ENCODE measurements at regions not wholly inside any gene's neighbourhood (a gene's known extent, or its start where the extent isn't known, plus 50 kb on each side); places are given as distances from the start of the nearest gene placed in this dataset.

GRCh38 chr4:32037399-32037798, 1317.2 kb downstream of the PCDH7 start:
- ATAC-seq: no peak
- no peak for TF ChIP-seq TOX (CRISPR knock-in tag; IDR thresholded peaks at IDR 0.05; ENCODE audit: borderline replicate concordance)
- TF ChIP-seq OSR1 (CRISPR knock-in tag; IDR thresholded peaks at IDR 0.05): no peak
- TF ChIP-seq ISL1 (CRISPR knock-in tag; IDR thresholded peaks at IDR 0.05): no peak
- no peak for TF ChIP-seq ESRRG (CRISPR knock-in tag; IDR thresholded peaks at IDR 0.05)
- no peak for TF ChIP-seq CREB5 (CRISPR knock-in tag; IDR thresholded peaks at IDR 0.05; ENCODE audit: low read depth)
- TF ChIP-seq ZNF8 (CRISPR knock-in tag; IDR thresholded peaks at IDR 0.05): no peak
- TF ChIP-seq CSDC2 (CRISPR knock-in tag; IDR thresholded peaks at IDR 0.05): no peak
- no peak for TF ChIP-seq ZFP3 (CRISPR knock-in tag; IDR thresholded peaks at IDR 0.05)
- no peak for TF ChIP-seq GLIS3 (CRISPR knock-in tag; IDR thresholded peaks at IDR 0.05)
- no peak for TF ChIP-seq TCF4 (CRISPR knock-in tag; IDR thresholded peaks at IDR 0.05; ENCODE audit: borderline replicate concordance)
- TF ChIP-seq RARB (CRISPR knock-in tag; IDR thresholded peaks at IDR 0.05): no peak
- TF ChIP-seq ARNTL (CRISPR knock-in tag; IDR thresholded peaks at IDR 0.05; ENCODE audit: borderline replicate concordance, low read depth): no peak
- TF ChIP-seq BACH2 (CRISPR knock-in tag; IDR thresholded peaks at IDR 0.05; ENCODE audit: borderline replicate concordance): no peak
- no peak for TF ChIP-seq POU6F1 (CRISPR knock-in tag; IDR thresholded peaks at IDR 0.05; ENCODE audit: borderline replicate concordance, low read depth)

GRCh38 chr4:32042486-32043247, 1322.5 kb downstream of the PCDH7 start:
- ATAC-seq: no peak
- TF ChIP-seq ARNTL (CRISPR knock-in tag; IDR thresholded peaks at IDR 0.05; ENCODE audit: borderline replicate concordance, low read depth) (no peak), ZC3H10 (CRISPR knock-in tag; IDR thresholded peaks at IDR 0.05) (no peak), ISL1 (CRISPR knock-in tag; IDR thresholded peaks at IDR 0.05) (no peak), CSDC2 (CRISPR knock-in tag; IDR thresholded peaks at IDR 0.05) (no peak), BACH2 (CRISPR knock-in tag; IDR thresholded peaks at IDR 0.05; ENCODE audit: borderline replicate concordance) (no peak), TSHZ2 (CRISPR knock-in tag; IDR thresholded peaks at IDR 0.05) (no peak), ZNF565 (CRISPR knock-in tag; conservative IDR thresholded peaks at IDR 0.05; ENCODE audit: low read depth) (no peak), ESRRG (CRISPR knock-in tag; IDR thresholded peaks at IDR 0.05) (no peak), RARB (CRISPR knock-in tag; IDR thresholded peaks at IDR 0.05) (no peak), GLIS3 (CRISPR knock-in tag; IDR thresholded peaks at IDR 0.05) (no peak), ZFP30 (CRISPR knock-in tag; IDR thresholded peaks at IDR 0.05) (no peak), CREB5 (CRISPR knock-in tag; IDR thresholded peaks at IDR 0.05; ENCODE audit: low read depth) (no peak), CSRNP3 (CRISPR knock-in tag; IDR thresholded peaks at IDR 0.05) (no peak), OSR1 (CRISPR knock-in tag; IDR thresholded peaks at IDR 0.05) (no peak), PATZ1 (CRISPR knock-in tag; IDR thresholded peaks at IDR 0.05; ENCODE audit: borderline replicate concordance) (no peak), SNAI2 (CRISPR knock-in tag; IDR thresholded peaks at IDR 0.05) (no peak), PPARA (CRISPR knock-in tag; IDR thresholded peaks at IDR 0.05; ENCODE audit: borderline replicate concordance) (no peak)

Measured in SK-N-SH treated with all-trans-retinoic acid at 6 μM for 48 hours (cell line).